ENCODE measurements at regions not wholly inside any gene's neighbourhood (a gene's known extent, or its start where the extent isn't known, plus 50 kb on each side); places are given as distances from the start of the nearest gene placed in this dataset.
"Not testable (repeated sequence)": the region's sequence is repeated elsewhere in the genome, so short reads cannot be mapped to it uniquely, and the experiment has no call there.

- Mint-ChIP-seq H3K4me1 (no peaks in the 10 kb centered on the region), H3K27ac (no peak overlapping the region), H3K9me3 (peaks cover under 1% of the 10 kb centered on the region), H3K36me3 (no peaks in the 10 kb centered on the region), H3K27me3 (no peaks in the 10 kb centered on the region), H3K4me3 (no peak overlapping the region)
- DNase-seq (no peak), ATAC-seq (ENCODE audit: low read depth) (no peak)
- POLR2A ChIA-PET = no interaction called here
Observed at GRCh38 chr5:84885485-84886258, 501.0 kb upstream of the EDIL3 start.

- H3K4me1 Mint-ChIP-seq = no peaks in the 10 kb centered on the region
- no peaks in the 10 kb centered on the region for H3K9me3 Mint-ChIP-seq
- H3K27me3 Mint-ChIP-seq = no peaks in the 10 kb centered on the region
- ATAC-seq (ENCODE audit: low read depth) = no peak
- H3K4me3 Mint-ChIP-seq = no peak overlapping the region
- H3K27ac Mint-ChIP-seq = no peak overlapping the region
- POLR2A ChIA-PET = no interaction called here
- no peaks in the 10 kb centered on the region for H3K36me3 Mint-ChIP-seq
- DNase-seq = no peak
Observed at GRCh38 chr5:84881737-84882136, 497.1 kb upstream of the EDIL3 start.

GRCh38 chr5:84874196-84874595, 489.5 kb upstream of the EDIL3 start:
- Mint-ChIP-seq H3K27me3 (no peaks in the 10 kb centered on the region), H3K36me3 (no peaks in the 10 kb centered on the region), H3K4me3 (no peak overlapping the region), H3K9me3 (no peaks in the 10 kb centered on the region), H3K4me1 (no peaks in the 10 kb centered on the region), H3K27ac (no peak overlapping the region)
- no peak for DNase-seq
- POLR2A ChIA-PET = no interaction called here
- no peak for ATAC-seq (ENCODE audit: low read depth)

- no peaks in the 10 kb centered on the region for H3K27me3 Mint-ChIP-seq
- no peak overlapping the region for H3K4me3 Mint-ChIP-seq
- DNase-seq (no peak), ATAC-seq (ENCODE audit: low read depth) (no peak)
- POLR2A ChIA-PET = no interaction called here
- H3K36me3 Mint-ChIP-seq = no peaks in the 10 kb centered on the region
- H3K27ac Mint-ChIP-seq = no peak overlapping the region
- no peaks in the 10 kb centered on the region for H3K9me3 Mint-ChIP-seq
- H3K4me1 Mint-ChIP-seq = no peaks in the 10 kb centered on the region
Observed at GRCh38 chr5:84872768-84873167, 488.1 kb upstream of the EDIL3 start.

GRCh38 chr5:84870369-84870768, 485.7 kb upstream of the EDIL3 start:
- POLR2A ChIA-PET = no interaction called here
- no peak overlapping the region for H3K4me3 Mint-ChIP-seq
- H3K36me3 Mint-ChIP-seq = no peaks in the 10 kb centered on the region
- no peaks in the 10 kb centered on the region for H3K27me3 Mint-ChIP-seq
- no peaks in the 10 kb centered on the region for H3K9me3 Mint-ChIP-seq
- ATAC-seq (ENCODE audit: low read depth) = no peak
- no peak overlapping the region for H3K27ac Mint-ChIP-seq
- no peak for DNase-seq
- no peaks in the 10 kb centered on the region for H3K4me1 Mint-ChIP-seq

GRCh38 chr5:84869675-84870074, 485.0 kb upstream of the EDIL3 start:
- POLR2A ChIA-PET = no interaction called here
- no peak for ATAC-seq (ENCODE audit: low read depth)
- no peak overlapping the region for H3K27ac Mint-ChIP-seq

GRCh38 chr5:84863936-84864335, 479.3 kb upstream of the EDIL3 start:
- H3K36me3 Mint-ChIP-seq; H3K9me3 Mint-ChIP-seq; H3K4me3 Mint-ChIP-seq; ATAC-seq (ENCODE audit: low read depth); H3K27ac Mint-ChIP-seq; H3K4me1 Mint-ChIP-seq; POLR2A ChIA-PET; DNase-seq; H3K27me3 Mint-ChIP-seq: not testable (repeated sequence)

More at GRCh38 chr5:84869675-84870074, 485.0 kb upstream of the EDIL3 start:
- Mint-ChIP-seq H3K36me3 (no peaks in the 10 kb centered on the region), H3K9me3 (no peaks in the 10 kb centered on the region), H3K4me1 (no peaks in the 10 kb centered on the region), H3K27me3 (no peaks in the 10 kb centered on the region), H3K4me3 (no peak overlapping the region)
- no peak for DNase-seq

- POLR2A ChIA-PET = no interaction called here
- no peaks in the 10 kb centered on the region for H3K36me3 Mint-ChIP-seq
- no peak overlapping the region for H3K4me3 Mint-ChIP-seq
- no peak for DNase-seq
- ATAC-seq (ENCODE audit: low read depth) = no peak
- peaks cover 1% of the 10 kb centered on the region for H3K9me3 Mint-ChIP-seq
- H3K27me3 Mint-ChIP-seq = no peaks in the 10 kb centered on the region
- no peaks in the 10 kb centered on the region for H3K4me1 Mint-ChIP-seq
- no peak overlapping the region for H3K27ac Mint-ChIP-seq
Observed at GRCh38 chr5:84863020-84863419, 478.3 kb upstream of the EDIL3 start.

- POLR2A ChIA-PET = no interaction called here
- H3K4me3 Mint-ChIP-seq = no peak overlapping the region
- H3K27me3 Mint-ChIP-seq = no peaks in the 10 kb centered on the region
- H3K9me3 Mint-ChIP-seq = peaks cover 1% of the 10 kb centered on the region
- ATAC-seq (ENCODE audit: low read depth) (no peak), DNase-seq (no peak)
- H3K36me3 Mint-ChIP-seq = no peaks in the 10 kb centered on the region
- H3K27ac Mint-ChIP-seq = no peak overlapping the region
- no peaks in the 10 kb centered on the region for H3K4me1 Mint-ChIP-seq
Observed at GRCh38 chr5:84862132-84862531, 477.5 kb upstream of the EDIL3 start.

GRCh38 chr5:84861306-84861705, 476.6 kb upstream of the EDIL3 start:
- Mint-ChIP-seq H3K9me3 (peaks cover 1% of the 10 kb centered on the region), H3K4me1 (no peaks in the 10 kb centered on the region), H3K27me3 (no peaks in the 10 kb centered on the region), H3K27ac (no peak overlapping the region), H3K4me3 (no peak overlapping the region), H3K36me3 (no peaks in the 10 kb centered on the region)
- no peak for ATAC-seq (ENCODE audit: low read depth)
- DNase-seq = no peak
- POLR2A ChIA-PET = no interaction called here

- no peaks in the 10 kb centered on the region for H3K27me3 Mint-ChIP-seq
- POLR2A ChIA-PET = no interaction called here
- ATAC-seq (ENCODE audit: low read depth) (no peak), DNase-seq (no peak)
- peaks cover 1% of the 10 kb centered on the region for H3K9me3 Mint-ChIP-seq
- no peaks in the 10 kb centered on the region for H3K4me1 Mint-ChIP-seq
- no peaks in the 10 kb centered on the region for H3K36me3 Mint-ChIP-seq
- no peak overlapping the region for H3K4me3 Mint-ChIP-seq
- no peak overlapping the region for H3K27ac Mint-ChIP-seq
Observed at GRCh38 chr5:84859056-84859455, 474.4 kb upstream of the EDIL3 start.

- Mint-ChIP-seq H3K4me1 (no peaks in the 10 kb centered on the region), H3K4me3 (no peak overlapping the region), H3K36me3 (no peaks in the 10 kb centered on the region), H3K27ac (no peak overlapping the region), H3K9me3 (peaks cover 4% of the 10 kb centered on the region), H3K27me3 (no peaks in the 10 kb centered on the region)
- no peak for ATAC-seq (ENCODE audit: low read depth)
- DNase-seq = no peak
- POLR2A ChIA-PET = no interaction called here
Observed at GRCh38 chr5:84831701-84832100, 447.0 kb upstream of the EDIL3 start.

GRCh38 chr5:84830265-84830664, 445.6 kb upstream of the EDIL3 start:
- H3K4me3 Mint-ChIP-seq = no peak overlapping the region
- POLR2A ChIA-PET = no interaction called here
- H3K4me1 Mint-ChIP-seq = no peaks in the 10 kb centered on the region
- peaks cover 4% of the 10 kb centered on the region for H3K9me3 Mint-ChIP-seq
- no peaks in the 10 kb centered on the region for H3K27me3 Mint-ChIP-seq
- H3K27ac Mint-ChIP-seq = no peak overlapping the region
- DNase-seq (no peak), ATAC-seq (ENCODE audit: low read depth) (no peak)
- H3K36me3 Mint-ChIP-seq = no peaks in the 10 kb centered on the region

- H3K27ac Mint-ChIP-seq = no peak overlapping the region
- DNase-seq (no peak), ATAC-seq (ENCODE audit: low read depth) (no peak)
- no peaks in the 10 kb centered on the region for H3K27me3 Mint-ChIP-seq
- no peak overlapping the region for H3K4me3 Mint-ChIP-seq
- peaks cover 4% of the 10 kb centered on the region for H3K9me3 Mint-ChIP-seq
- H3K36me3 Mint-ChIP-seq = no peaks in the 10 kb centered on the region
- no peaks in the 10 kb centered on the region for H3K4me1 Mint-ChIP-seq
- POLR2A ChIA-PET = no interaction called here
Observed at GRCh38 chr5:84825606-84826005, 440.9 kb upstream of the EDIL3 start.

GRCh38 chr5:84821924-84822323, 437.2 kb upstream of the EDIL3 start:
- Mint-ChIP-seq H3K9me3 (no peaks in the 10 kb centered on the region), H3K4me1 (no peaks in the 10 kb centered on the region), H3K36me3 (no peaks in the 10 kb centered on the region), H3K27me3 (no peaks in the 10 kb centered on the region), H3K27ac (no peak overlapping the region), H3K4me3 (no peak overlapping the region)
- DNase-seq (no peak), ATAC-seq (ENCODE audit: low read depth) (no peak)
- POLR2A ChIA-PET = no interaction called here
